Fibroblast of mammary gland (primary cell): ENCODE measurements at regions not wholly inside any gene's neighbourhood (a gene's known extent, or its start where the extent isn't known, plus 50 kb on each side); places are given as distances from the start of the nearest gene placed in this dataset.

Experiments used
- DNase-seq: peaks from one replicate; pipeline ENCODE4 v3.0.0-alpha.2; 2010; ENCODE audit warnings: low read depth
- H3K4me3 ChIP-seq: 2 replicates; pipeline ENCODE4 v1.5.1; 2011; ENCODE audit warnings: low read depth, mild to moderate bottlenecking, low read length, moderate library complexity; ENCODE audit not compliant: control insufficient read depth
- TF ChIP-seq, protein P1 (sequence below): conservative IDR thresholded peaks from 2 replicates; pipeline ENCODE4 v1.5.1; 2011; ENCODE audit warnings: low read depth, low read length, inconsistent platforms; ENCODE audit not compliant: control insufficient read depth, insufficient read depth

DNA sequence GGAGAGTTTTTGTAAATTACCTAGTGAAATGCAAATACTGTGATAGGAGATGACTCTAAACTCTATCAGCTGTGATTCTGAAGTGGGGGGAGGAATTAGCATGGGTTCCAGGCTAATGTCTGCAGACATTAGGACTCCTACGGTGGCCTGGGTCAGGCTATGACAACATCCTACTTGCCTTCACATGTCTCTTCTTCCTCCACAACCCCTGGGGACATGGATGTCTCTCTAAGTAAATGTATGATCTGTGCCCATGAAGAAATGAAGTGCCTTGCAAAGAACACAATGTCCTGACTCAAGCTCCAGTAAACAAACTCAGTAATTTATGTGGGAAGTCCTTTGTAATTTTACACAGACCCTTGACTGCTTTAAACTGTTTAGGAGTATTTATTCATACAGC is 165.8 kb upstream of the EEF1E1 start:
- no peak overlapping the region for H3K4me3 ChIP-seq
- DNase-seq = no peak
- TF ChIP-seq, protein P1, sequence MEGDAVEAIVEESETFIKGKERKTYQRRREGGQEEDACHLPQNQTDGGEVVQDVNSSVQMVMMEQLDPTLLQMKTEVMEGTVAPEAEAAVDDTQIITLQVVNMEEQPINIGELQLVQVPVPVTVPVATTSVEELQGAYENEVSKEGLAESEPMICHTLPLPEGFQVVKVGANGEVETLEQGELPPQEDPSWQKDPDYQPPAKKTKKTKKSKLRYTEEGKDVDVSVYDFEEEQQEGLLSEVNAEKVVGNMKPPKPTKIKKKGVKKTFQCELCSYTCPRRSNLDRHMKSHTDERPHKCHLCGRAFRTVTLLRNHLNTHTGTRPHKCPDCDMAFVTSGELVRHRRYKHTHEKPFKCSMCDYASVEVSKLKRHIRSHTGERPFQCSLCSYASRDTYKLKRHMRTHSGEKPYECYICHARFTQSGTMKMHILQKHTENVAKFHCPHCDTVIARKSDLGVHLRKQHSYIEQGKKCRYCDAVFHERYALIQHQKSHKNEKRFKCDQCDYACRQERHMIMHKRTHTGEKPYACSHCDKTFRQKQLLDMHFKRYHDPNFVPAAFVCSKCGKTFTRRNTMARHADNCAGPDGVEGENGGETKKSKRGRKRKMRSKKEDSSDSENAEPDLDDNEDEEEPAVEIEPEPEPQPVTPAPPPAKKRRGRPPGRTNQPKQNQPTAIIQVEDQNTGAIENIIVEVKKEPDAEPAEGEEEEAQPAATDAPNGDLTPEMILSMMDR = no peak

DNA sequence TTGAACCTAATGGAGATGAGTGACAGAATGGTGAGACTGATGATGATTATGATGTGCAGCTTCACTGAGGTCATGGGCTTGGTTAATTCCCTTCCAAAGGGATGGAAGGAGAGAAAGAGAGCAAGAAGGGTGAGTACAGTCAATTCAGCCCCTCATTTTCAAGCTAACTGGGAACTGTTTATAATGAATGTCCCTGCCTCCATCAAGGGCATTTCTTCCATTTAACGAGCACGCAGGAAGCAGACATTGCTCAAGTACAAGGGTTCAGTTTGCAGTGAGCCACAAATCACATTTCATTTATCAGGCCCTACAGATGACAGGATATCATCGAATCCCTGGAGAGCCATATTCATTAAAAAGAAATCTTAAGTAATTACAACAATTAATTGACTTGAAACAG is 158.3 kb upstream of the EEF1E1 start:
- no peak overlapping the region for H3K4me3 ChIP-seq
- DNase-seq = no peak
- TF ChIP-seq, protein P1 = no peak

DNA sequence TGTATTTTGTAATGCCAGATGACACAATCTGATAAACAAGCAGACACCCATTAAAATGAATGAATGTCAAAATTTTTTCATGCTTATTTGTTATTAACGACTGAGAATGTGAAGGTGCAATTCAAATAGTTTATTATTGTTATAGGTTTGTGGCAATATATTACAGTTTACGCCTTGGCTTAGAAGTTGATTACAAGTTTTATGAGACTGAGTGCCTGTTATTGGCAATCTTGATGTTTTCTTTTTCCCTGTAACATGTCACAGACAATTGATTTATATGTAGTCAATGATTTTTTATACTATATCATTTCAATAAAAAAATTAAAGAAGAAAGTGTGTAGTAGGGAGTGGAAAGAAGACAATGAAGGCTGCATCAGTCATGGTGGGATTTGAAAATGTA is 144.1 kb upstream of the EEF1E1 start:
- TF ChIP-seq, protein P1 = no peak
- no peak for DNase-seq
- no peak overlapping the region for H3K4me3 ChIP-seq

DNA sequence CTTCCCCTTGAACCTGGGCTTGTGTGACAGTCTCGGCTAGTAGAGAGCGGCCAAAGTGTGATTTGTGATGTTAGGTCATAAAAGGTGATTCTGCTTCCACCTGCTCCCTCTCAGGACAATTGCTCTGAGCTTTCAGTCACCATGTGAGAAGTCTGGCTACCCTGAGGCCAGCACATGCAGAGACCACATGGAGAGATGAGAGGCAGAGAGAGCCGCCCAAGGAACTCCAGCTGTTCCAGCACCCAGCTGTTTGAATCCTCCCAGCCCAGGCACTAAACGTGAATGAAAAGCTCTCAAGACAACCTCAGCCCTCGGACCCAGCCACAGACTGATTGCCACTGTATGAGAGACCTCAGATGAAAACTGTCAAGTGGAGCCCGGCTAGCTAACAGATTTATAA is 143.4 kb upstream of the EEF1E1 start:
- no peak overlapping the region for H3K4me3 ChIP-seq
- TF ChIP-seq, protein P1 = no peak
- no peak for DNase-seq

DNA sequence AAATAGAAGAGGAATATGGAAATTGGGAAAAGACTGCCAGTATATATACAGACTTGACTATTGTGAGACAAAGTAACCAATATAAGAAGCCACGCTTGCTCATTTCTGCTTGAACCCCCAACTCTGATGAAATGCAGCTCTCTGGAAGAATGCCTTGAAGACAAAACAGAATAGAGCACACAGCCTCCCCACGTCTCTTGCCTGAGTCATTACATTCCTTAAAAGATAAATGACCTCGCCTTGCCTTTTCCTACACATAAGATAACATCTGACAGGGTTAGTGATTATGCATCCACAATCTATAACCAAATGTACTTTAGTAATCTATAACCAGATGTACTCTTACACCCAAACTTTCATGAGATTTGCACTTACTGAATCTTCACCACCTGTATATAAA is 141.1 kb upstream of the EEF1E1 start:
- TF ChIP-seq, protein P1 = no peak
- no peak overlapping the region for H3K4me3 ChIP-seq
- DNase-seq = peak; percentile 2

DNA sequence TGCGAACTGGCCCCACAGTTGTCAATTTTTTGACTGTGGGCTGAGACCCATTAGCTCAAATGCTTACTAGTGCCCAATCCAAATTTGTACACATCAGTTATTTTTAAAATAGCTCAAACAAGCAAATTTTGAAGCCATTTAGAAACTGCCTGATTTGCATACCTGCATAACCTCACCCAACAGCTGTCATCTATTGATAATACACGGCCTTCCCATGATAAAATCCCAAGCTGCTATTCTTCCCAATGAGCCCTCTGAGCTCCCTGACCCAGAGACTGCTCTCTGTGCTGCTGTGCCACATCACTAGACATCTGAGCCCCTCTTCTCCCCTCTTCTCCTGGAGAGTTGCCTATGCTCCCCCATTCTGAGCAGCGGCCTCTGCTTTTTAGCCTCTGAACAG is 140.5 kb upstream of the EEF1E1 start:
- DNase-seq = no peak
- H3K4me3 ChIP-seq = no peak overlapping the region
- TF ChIP-seq, protein P1 = no peak

DNA sequence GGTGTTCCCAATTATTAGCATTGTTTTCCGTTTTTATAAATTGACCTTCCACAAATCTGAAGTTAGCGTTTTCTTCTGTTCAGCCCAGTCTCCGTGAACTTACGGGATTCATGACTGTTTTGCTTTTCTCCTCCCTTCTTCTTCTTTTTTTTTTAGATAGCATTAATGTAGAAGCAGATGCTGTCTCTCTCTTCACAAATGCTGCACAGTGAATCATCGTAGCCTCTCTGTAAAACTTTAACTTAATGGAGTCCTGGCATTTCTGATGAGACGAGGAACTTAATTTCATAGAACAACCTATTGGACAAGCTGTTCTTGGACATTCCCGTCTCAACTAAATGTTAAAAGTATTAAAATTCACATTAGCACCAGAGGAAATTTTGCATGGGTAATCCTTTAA is 138.0 kb upstream of the EEF1E1 start:
- TF ChIP-seq, protein P1 = no peak
- no peak for DNase-seq
- H3K4me3 ChIP-seq = no peak overlapping the region
